ENCODE measurements at regions not wholly inside any gene's neighbourhood (a gene's known extent, or its start where the extent isn't known, plus 50 kb on each side); places are given as distances from the start of the nearest gene placed in this dataset.

DNA sequence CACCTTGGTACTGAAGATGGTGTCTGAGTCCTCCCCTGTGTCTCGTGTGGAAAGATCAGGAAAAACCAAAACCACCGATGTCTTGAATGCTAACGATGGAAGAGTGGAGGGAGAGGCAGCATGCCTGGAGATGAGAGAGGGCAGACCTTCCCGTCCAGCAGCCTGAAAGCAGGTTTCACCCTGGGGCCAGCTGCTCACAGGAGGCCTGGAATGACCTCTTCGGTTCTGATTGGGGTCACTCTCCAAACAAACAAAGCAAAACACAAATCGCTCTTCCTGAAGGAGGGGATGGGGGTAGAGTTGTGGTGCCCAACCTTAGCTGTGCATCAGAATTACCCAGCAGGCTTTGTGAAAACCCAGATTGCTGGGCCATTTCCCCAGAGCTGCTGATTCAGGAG, 142.3 kb upstream of the SOX1 start:
- TF ChIP-seq, protein P1, sequence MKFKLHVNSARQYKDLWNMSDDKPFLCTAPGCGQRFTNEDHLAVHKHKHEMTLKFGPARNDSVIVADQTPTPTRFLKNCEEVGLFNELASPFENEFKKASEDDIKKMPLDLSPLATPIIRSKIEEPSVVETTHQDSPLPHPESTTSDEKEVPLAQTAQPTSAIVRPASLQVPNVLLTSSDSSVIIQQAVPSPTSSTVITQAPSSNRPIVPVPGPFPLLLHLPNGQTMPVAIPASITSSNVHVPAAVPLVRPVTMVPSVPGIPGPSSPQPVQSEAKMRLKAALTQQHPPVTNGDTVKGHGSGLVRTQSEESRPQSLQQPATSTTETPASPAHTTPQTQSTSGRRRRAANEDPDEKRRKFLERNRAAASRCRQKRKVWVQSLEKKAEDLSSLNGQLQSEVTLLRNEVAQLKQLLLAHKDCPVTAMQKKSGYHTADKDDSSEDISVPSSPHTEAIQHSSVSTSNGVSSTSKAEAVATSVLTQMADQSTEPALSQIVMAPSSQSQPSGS (IDR thresholded peaks at IDR 0.05; ENCODE audit: low read length): no peak
- TF ChIP-seq SAP30 (IDR thresholded peaks at IDR 0.05; ENCODE audit: insufficient read depth, insufficient replicate concordance, low read length) (no peak), CBX8 (IDR thresholded peaks at IDR 0.05; ENCODE audit: borderline replicate concordance, low read depth, low read length) (no peak), GTF2F1 (IDR thresholded peaks at IDR 0.05; ENCODE audit: borderline replicate concordance, low read depth, low read length) (no peak), SIN3A (conservative IDR thresholded peaks at IDR 0.05 in 1 of 2, IDR thresholded peaks at IDR 0.05 in 1 of 2; ENCODE audit: low read depth in 1 of 2, low read length in 2 of 2) (no peak)
- Histone ChIP-seq H3K23ac (ENCODE audit: insufficient read length) (no peak overlapping the region), H3K36me3 (ENCODE audit: control insufficient read depth in 2 of 4, insufficient read depth in 4 of 4, low read length in 3 of 4) (no peaks in the 10 kb centered on the region), H4K8ac (ENCODE audit: extremely low read depth, insufficient read depth, low read length) (no peak overlapping the region), H3K27ac (ENCODE audit: low read depth, low read length) (no peak overlapping the region), H3K79me1 (ENCODE audit: low read depth, low read length) (no peaks in the 10 kb centered on the region), H3K4me3 (ENCODE audit: extremely low read depth in 1 of 4, insufficient read depth in 2 of 4, low read depth in 3 of 4, low read length in 4 of 4) (no peak overlapping the region), H3K4ac (replicated peaks; ENCODE audit: insufficient read length, low read depth, low read length) (no peak overlapping the region), H4K20me1 (replicated peaks in 1 of 2; ENCODE audit: control insufficient read depth in 1 of 2, insufficient read depth in 2 of 2, low read length in 2 of 2) (no peaks in the 10 kb centered on the region), H3K9me3 (ENCODE audit: insufficient read depth in 2 of 2, low read depth in 1 of 2, low read length in 1 of 2) (no peaks in the 10 kb centered on the region), H3K9ac (replicated peaks in 1 of 4; ENCODE audit: extremely low read depth in 1 of 4, low read depth in 3 of 4, low read length in 3 of 4) (no peak overlapping the region), H3K14ac (ENCODE audit: insufficient read length) (no peak overlapping the region), H2AFZ (ENCODE audit: low read length) (no peak overlapping the region), H2AK5ac (ENCODE audit: low read depth, low read length) (no peak overlapping the region), H3K27me3 (replicated peaks in 1 of 4; ENCODE audit: control insufficient read depth in 3 of 4, extremely low read depth in 1 of 4, insufficient read depth in 3 of 4, low read length in 3 of 4) (no peaks in the 10 kb centered on the region), H3K4me1 (replicated peaks in 1 of 4; ENCODE audit: control insufficient read depth in 3 of 4, insufficient read depth in 4 of 4, low read length in 3 of 4) (peaks cover 0 to 3% (median under 1%) of the 10 kb centered on the region in 4 experiments; a peak in 2 of 7 replicates), H3K18ac (ENCODE audit: extremely low read depth, low read length) (no peak overlapping the region), H3K79me2 (ENCODE audit: control insufficient read depth in 1 of 2, insufficient read depth in 2 of 2, low read length in 2 of 2) (no peaks in the 10 kb centered on the region), H2BK20ac (ENCODE audit: low read length) (no peak overlapping the region), H3K56ac (replicated peaks; ENCODE audit: insufficient read length, low read depth, low read length) (no peak overlapping the region), H2BK120ac (replicated peaks; ENCODE audit: low read depth, low read length) (no peak overlapping the region), H2BK12ac (ENCODE audit: low read depth, low read length) (no peak overlapping the region), H2BK15ac (ENCODE audit: low read length) (no peak overlapping the region), H3K4me2 (ENCODE audit: insufficient read depth in 1 of 2, low read depth in 2 of 2, low read length in 2 of 2) (no peak overlapping the region), H4K91ac (replicated peaks; ENCODE audit: insufficient read length, low read length) (no peak overlapping the region), H2BK5ac (ENCODE audit: low read depth, low read length) (no peak overlapping the region), H3K23me2 (ENCODE audit: low read depth, low read length) (no peaks in the 10 kb centered on the region), H4K5ac (ENCODE audit: insufficient read length, low read depth, low read length) (no peak overlapping the region)
- CTCF ChIA-PET (ENCODE audit: partially characterized antibody): no interaction called here
- no peak for DNase-seq (ENCODE audit: low read depth in 1 of 2, low spot score in 2 of 2)
- POLR2A ChIA-PET (ENCODE audit: partially characterized antibody): no interaction called here
- 85% methylated on average over 6 of the region's 6 CpGs; no CpG with 5 or more reads in 1 of the 2 experiments for WGBS, 2 experiments (ENCODE audit: extremely low coverage in 1 of 2, insufficient coverage in 1 of 2, insufficient read length in 1 of 2, insufficient replicate concordance in 2 of 2, low coverage in 1 of 2, low lambda C conversion rate in 2 of 2, missing lambda C conversion rate in 1 of 2)
- FAIRE-seq: no peak
